ENCODE measurements at regions not wholly inside any gene's neighbourhood (a gene's known extent, or its start where the extent isn't known, plus 50 kb on each side); places are given as distances from the start of the nearest gene placed in this dataset.

- no peak for TF ChIP-seq CTCF (IDR thresholded peaks at IDR 0.05; ENCODE audit: insufficient read depth, low read length, poor library complexity, severe bottlenecking)
- H3K4me3 ChIP-seq (ENCODE audit: low read depth, low read length): no peak overlapping the region
- no peaks in the 10 kb centered on the region for H3K36me3 ChIP-seq (ENCODE audit: control insufficient read depth, insufficient read depth, low read length)
- H3K27me3 ChIP-seq (ENCODE audit: control insufficient read depth, insufficient read depth, low read length): peaks cover 2% of the 10 kb centered on the region
- no peak for DNase-seq (ENCODE audit: low read depth)
Observed at GRCh38 chr10:113431398-113432160, 121.3 kb upstream of the HABP2 start.

GRCh38 chr10:113433711-113434110, 119.1 kb upstream of the HABP2 start:
- no peak for TF ChIP-seq CTCF (IDR thresholded peaks at IDR 0.05; ENCODE audit: insufficient read depth, low read length, poor library complexity, severe bottlenecking)
- Histone ChIP-seq H3K36me3 (ENCODE audit: control insufficient read depth, insufficient read depth, low read length) (no peaks in the 10 kb centered on the region), H3K4me3 (ENCODE audit: low read depth, low read length) (no peak overlapping the region), H3K27me3 (ENCODE audit: control insufficient read depth, insufficient read depth, low read length) (peaks cover 2% of the 10 kb centered on the region)
- no peak for DNase-seq (ENCODE audit: low read depth)

DNA sequence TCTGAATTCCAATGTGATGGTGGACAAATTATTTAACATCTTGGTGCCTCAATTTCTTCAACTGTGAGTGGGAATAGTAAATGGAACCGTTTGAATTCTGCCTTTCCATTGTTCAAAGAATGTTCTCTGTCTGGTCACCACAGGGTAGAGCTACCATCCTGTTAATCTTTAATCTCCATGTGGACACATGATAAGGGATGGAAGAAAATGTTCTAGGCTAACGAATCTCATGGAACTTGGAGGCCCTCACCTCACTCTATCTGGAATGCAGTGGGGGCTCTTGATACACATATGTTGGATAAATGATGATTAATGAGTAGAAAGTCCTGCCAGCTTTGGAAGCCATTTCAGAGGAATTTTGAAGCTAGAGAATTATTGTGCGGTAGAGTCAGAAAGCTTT, 118.5 kb upstream of the HABP2 start:
- Histone ChIP-seq H3K36me3 (ENCODE audit: control insufficient read depth, insufficient read depth, low read length) (no peaks in the 10 kb centered on the region), H3K4me3 (ENCODE audit: low read depth, low read length) (no peak overlapping the region), H3K27me3 (ENCODE audit: control insufficient read depth, insufficient read depth, low read length) (peaks cover 2% of the 10 kb centered on the region)
- TF ChIP-seq CTCF (IDR thresholded peaks at IDR 0.05; ENCODE audit: insufficient read depth, low read length, poor library complexity, severe bottlenecking): no peak
- no peak for DNase-seq (ENCODE audit: low read depth)

GRCh38 chr10:113434950-113435349, 117.9 kb upstream of the HABP2 start:
- peaks cover 2% of the 10 kb centered on the region for H3K27me3 ChIP-seq (ENCODE audit: control insufficient read depth, insufficient read depth, low read length)
- H3K4me3 ChIP-seq (ENCODE audit: low read depth, low read length): no peak overlapping the region
- DNase-seq (ENCODE audit: low read depth): no peak
- no peak for TF ChIP-seq CTCF (IDR thresholded peaks at IDR 0.05; ENCODE audit: insufficient read depth, low read length, poor library complexity, severe bottlenecking)
- no peaks in the 10 kb centered on the region for H3K36me3 ChIP-seq (ENCODE audit: control insufficient read depth, insufficient read depth, low read length)

DNA sequence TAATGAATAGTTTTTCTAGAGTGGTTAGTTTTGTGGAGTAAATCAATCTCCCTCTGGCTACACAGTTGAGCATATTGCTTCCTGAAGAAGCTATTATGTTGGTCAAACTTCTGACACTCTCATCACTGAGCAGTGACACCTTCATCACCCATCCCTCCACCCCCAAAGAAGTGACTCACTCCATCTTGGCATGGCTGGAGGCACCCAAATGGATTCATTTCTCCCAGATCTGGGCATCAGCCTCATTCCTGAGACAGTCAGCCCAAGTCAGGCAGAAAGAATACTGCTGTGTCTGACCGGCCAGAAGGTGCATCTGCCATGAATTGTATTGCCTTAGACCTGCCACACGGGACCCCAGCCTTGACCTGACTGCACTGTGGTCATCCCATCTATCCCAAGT, 117.0 kb upstream of the HABP2 start:
- Histone ChIP-seq H3K4me3 (ENCODE audit: low read depth, low read length) (no peak overlapping the region), H3K27me3 (ENCODE audit: control insufficient read depth, insufficient read depth, low read length) (peaks cover 2% of the 10 kb centered on the region), H3K36me3 (ENCODE audit: control insufficient read depth, insufficient read depth, low read length) (no peaks in the 10 kb centered on the region)
- no peak for TF ChIP-seq CTCF (IDR thresholded peaks at IDR 0.05; ENCODE audit: insufficient read depth, low read length, poor library complexity, severe bottlenecking)
- DNase-seq (ENCODE audit: low read depth): no peak

DNA sequence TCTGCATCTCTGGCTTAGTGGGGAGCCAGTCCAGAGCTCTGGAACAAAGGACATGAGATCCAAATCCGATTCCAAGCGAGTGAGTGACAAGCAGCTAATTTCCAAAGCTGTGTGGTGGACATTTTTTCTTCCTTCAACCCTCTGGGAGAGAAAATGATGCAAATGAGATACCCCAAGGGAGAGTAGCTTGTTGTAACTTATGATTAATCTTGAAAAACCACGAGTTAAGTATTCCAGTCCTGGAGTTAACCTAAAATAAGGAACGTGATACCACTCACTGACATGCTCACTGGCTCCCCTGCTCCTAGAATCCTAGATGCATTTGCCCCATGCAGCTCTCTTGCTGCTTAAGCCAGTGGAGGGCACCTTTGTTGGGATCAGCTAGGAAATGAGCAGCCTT, 116.0 kb upstream of the HABP2 start:
- no peak for TF ChIP-seq CTCF (IDR thresholded peaks at IDR 0.05; ENCODE audit: insufficient read depth, low read length, poor library complexity, severe bottlenecking)
- Histone ChIP-seq H3K36me3 (ENCODE audit: control insufficient read depth, insufficient read depth, low read length) (no peaks in the 10 kb centered on the region), H3K4me3 (ENCODE audit: low read depth, low read length) (no peak overlapping the region), H3K27me3 (ENCODE audit: control insufficient read depth, insufficient read depth, low read length) (peaks cover 2% of the 10 kb centered on the region)
- no peak for DNase-seq (ENCODE audit: low read depth)
